HL-60 (cell line): ENCODE measurements at regions not wholly inside any gene's neighbourhood (a gene's known extent, or its start where the extent isn't known, plus 50 kb on each side); places are given as distances from the start of the nearest gene placed in this dataset.

Source experiments
- CTCF ChIP-seq: IDR thresholded peaks from one replicate; pipeline ENCODE4 v1.5.1; 2011; ENCODE audit warnings: low read length, control low read depth, inconsistent platforms; ENCODE audit not compliant: insufficient read depth
- GABPA ChIP-seq: IDR thresholded peaks from 2 replicates; pipeline ENCODE4 v1.6.1; 2012; ENCODE audit warnings: low read depth

GRCh38 chrX:69305333-69306062, 140.2 kb upstream of the PJA1 start:
- TF ChIP-seq CTCF = no peak
- no peak for TF ChIP-seq GABPA
